NCI-H345 (cell line): ENCODE measurements at regions not wholly inside any gene's neighbourhood (a gene's known extent, or its start where the extent isn't known, plus 50 kb on each side); places are given as distances from the start of the nearest gene placed in this dataset.

Experiments
- DNase-seq: peaks from one replicate; lab custom pipeline; 2025; lab: John Stamatoyannopoulos, UW

GRCh38 chr4:178056996-178057395 is 614.8 kb upstream of the AGA start:
- no peak for DNase-seq

GRCh38 chr4:178063568-178063967 is 621.3 kb upstream of the AGA start:
- no peak for DNase-seq

DNA sequence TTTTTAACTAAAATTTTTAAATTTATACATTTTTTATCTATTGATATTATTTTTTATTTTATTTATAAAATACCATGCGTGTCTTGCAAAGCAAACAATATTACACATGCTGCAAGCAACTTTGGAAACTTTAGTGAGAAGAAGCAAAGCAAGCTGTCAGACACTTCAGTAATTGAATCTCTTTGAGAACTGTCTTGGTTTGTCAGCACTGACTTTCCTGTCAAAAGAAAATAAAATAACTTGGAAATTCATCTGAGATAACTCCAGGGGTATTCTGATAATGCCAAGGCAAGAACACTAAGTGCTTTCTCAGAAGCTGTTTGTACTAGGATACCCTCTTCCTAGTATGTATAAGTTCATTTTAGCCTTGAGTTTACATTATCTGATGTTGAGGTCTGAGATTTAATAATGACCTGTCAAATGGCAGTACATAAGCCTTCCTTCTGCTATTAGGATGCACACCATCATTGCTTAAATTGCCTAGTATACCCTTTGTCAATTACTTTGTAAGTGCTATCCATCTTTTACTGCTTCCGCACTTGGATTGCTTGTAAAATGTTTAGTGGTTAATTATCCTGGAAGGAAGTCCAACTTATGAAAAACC is 624.2 kb upstream of the AGA start:
- DNase-seq: no peak

- DNase-seq: no peak
Observed at GRCh38 chr4:178068136-178068535, 625.9 kb upstream of the AGA start.

- DNase-seq: no peak
Observed at GRCh38 chr4:178070163-178070562, 627.9 kb upstream of the AGA start.

GRCh38 chr4:178080312-178080711 is 638.1 kb upstream of the AGA start:
- no peak for DNase-seq

- DNase-seq: no peak
Observed at GRCh38 chr4:178081176-178081575, 638.9 kb upstream of the AGA start.

DNA sequence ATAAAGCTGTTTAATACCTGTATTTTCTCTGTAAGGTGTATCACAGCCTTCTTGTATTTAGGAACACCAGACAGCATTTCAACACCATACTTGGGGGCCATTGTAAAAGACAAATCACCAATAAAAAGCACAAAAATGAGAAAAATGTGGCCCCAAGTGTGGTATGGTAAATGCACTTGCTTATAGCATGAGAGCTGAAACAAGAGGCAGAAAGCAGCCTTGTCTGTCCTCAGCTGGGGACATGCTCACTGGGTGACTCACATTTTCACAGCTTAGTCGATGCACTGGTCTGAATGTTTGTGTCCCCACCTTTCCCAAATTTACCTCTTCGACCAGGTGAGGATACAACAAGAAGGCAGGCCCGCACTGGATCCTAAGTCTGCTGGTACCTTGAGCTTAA is 639.7 kb upstream of the AGA start:
- no peak for DNase-seq

- DNase-seq: no peak
Observed at GRCh38 chr4:178082906-178083305, 640.7 kb upstream of the AGA start.

- no peak for DNase-seq
Observed at GRCh38 chr4:178083968-178084367, 641.7 kb upstream of the AGA start.

DNA sequence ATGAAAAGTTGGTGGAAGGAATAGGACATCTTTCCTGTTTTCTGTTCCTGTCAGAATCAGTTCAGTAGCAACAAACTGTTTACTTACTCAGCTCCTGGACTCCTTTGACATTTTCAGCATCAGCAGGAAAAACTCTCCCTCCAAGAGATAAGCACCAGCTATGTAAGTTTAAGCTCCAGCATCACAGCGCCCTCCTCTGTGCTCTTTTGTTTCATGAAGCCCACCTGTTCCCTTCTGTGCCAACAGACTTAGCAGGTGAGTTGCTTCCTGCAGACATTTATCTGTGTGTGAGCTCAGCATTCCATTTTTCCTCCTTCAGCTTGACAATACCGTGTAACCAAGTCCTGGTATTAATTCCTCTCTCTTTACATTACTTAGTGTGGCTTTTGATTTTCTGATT is 644.1 kb upstream of the AGA start:
- DNase-seq: no peak

GRCh38 chr4:178090640-178091411 is 648.6 kb upstream of the AGA start:
- no peak for DNase-seq

DNA sequence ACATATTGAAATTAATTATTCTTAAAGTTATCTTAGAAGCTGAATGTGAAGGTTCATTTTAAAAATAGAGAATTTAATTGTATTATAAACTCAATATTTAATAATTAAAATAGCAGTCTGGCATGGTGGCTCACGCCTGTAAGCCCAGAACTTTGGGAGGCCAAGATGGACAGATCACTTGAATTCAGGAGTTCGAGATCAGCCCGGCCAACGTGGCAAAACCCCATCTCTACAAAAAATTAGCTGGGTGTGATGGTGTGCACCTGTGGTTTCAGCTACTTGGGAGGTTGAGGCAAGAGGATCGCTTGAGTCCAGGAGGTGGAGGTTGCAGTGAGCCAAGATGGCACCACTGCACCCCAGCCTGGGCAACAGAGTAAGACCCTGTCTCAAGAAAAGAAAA is 659.9 kb upstream of the AGA start:
- no peak for DNase-seq

- no peak for DNase-seq
Observed at GRCh38 chr4:178105242-178105641, 663.0 kb upstream of the AGA start.

DNA sequence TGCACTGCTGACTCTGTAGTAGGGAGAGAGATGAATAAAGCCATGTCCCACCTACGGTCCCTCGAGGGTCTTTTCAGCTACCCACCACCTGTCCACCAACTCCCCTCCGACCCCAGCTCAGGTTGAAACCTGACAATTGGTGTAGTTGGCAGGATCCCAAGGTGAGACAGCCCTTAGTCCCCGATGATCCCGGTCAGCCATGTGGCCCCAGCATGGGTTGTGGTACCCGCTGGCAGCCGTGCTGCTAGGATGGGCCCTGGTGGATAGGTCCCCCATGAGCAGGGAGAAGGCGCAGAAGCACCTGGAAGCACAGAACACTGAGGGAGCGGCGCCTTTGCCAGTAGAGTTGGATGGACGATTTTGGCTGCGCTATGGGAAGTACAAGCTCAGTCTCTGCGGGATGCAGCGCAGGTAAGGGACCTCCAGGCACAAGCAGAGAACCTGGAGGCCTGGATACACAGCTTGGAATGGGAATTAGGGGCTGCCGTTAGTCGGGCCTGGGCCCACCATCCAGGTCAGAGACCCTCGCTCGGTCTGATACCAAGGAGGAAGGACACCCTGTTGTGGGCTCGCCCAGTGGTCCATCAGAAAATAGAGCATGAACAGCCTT is 694.6 kb upstream of the AGA start:
- no peak for DNase-seq

DNA sequence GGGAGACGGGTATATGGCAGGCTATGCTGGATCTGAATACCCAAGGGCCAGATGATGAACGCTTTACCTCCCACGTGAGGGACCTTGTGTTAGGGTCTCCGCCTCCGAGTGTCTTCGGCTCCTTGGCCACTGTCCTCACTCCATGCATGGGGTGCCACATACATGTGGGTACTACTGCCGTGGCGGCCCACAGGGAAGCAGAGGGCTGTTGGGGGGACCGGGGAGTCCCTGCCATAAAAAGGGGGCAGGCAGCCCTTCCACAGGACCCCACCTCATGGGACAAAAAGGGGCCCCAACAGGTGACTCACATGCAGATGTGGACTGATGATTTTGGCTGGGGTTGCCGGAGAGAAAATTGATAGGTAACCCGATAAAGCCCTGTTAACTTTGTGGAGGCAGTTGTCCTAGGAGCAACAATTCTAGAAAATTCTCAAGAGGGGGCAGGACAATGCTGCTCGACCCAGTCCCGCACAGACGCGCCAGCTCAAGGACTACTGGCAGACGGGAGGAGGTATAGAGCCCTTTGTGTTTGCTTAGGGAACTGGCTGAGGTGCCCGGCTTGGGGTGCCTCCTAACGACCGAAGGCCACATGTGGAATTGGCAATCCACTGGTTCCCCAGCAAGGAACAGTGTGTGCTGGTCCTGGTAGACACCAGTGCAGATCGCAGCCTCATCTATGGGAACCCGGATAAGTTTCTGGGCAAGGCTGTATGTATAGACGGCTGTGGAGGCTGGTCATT is 695.7 kb upstream of the AGA start:
- no peak for DNase-seq

DNA sequence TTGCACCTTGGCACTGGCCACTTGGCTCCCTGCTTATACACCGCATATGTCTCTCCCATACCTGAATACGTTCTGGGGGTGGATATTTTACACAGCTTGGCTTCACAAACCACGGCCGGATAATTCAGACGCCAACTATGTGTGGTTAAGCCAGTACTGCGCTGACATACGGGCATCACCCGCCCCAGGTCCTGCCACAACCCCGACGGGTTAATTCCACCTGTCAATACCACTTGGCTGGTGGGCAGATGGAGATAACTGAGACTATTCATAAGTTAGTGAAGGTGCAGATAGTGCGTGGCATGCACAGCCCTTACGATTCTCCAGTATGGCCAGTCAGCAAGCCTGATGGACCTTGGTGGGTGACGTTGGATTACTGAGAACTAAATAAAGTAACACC is 696.3 kb upstream of the AGA start:
- no peak for DNase-seq

DNA sequence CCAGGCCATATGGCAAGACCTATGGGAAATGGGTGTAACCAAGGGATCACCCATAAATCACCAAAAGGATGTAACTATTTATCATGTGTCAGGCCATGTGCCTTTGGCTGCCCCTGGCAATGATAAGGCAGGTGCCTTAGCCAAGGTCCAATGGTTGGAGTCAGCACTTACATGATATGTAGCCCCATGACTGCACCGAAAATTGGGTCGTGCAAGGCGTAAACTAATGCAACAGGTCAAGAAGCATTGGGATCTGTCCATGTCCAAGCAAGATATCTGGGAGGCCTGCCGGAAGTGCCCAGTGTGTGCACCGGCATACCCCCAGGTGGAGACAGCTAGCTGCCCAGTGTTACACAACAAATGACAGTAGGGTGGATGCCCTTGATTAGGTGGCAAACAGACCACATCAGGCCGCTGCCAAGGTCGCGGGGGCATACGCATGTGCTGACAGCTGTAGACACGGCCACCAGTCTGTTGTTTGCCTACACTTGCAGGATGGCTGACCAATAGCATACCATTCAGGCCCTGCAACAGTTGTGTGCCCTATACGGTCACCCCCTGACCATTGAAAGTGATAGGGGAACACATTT is 698.2 kb upstream of the AGA start:
- no peak for DNase-seq

GRCh38 chr4:178142724-178143123 is 700.5 kb upstream of the AGA start:
- DNase-seq: no peak

GRCh38 chr4:178148106-178148505 is 705.9 kb upstream of the AGA start:
- DNase-seq: no peak

DNA sequence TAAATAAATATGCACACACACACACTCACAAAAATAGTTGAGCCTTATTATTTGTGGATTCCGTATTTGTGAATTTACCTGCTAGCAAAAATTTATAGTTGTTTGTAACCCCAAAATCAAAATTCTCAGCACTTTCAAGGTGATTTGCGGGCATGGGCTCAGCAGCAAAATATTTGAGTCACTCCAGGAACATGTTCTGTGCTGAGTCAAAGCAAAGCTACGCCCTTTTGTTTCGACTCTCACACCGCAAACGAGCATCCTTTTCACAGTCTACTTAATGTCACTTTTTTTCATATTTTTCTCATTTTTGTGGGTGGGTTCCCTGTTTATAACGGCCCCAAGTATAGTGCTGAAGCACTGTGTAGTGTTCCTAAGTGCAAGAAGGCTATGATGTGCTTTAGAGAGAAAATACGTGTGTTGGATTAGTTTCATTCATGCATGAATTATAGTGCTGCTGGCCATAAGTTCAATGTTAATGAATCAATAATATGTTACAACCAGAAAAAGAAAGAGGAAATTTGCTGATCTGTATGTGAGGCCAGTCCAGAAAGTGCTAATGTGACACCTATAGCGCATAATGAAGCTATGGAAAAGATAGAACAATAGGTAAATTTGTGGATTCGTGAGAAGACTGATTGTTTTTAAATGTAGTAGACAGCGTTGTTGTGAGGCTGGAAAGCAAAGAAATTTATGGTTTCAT is 723.2 kb upstream of the AGA start:
- no peak for DNase-seq

DNA sequence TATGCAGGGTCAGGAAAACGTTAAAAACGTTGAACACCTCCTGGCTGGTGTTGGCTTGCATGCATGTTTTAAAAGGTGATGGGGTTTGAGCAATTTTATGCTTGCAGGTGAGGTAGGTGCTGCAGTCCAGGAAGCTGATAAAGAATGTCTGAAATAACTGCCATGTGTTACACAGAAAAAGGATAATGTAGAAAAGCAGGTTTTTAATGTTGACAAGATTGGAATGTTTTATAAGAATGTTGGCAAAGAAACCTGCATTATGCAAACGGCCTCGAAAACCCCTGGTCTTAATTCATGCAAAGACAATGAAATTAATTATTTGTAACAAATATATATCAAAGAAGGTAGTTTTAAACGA is 723.7 kb upstream of the AGA start:
- no peak for DNase-seq
